ENCODE measurements at regions not wholly inside any gene's neighbourhood (a gene's known extent, or its start where the extent isn't known, plus 50 kb on each side); places are given as distances from the start of the nearest gene placed in this dataset.

DNA sequence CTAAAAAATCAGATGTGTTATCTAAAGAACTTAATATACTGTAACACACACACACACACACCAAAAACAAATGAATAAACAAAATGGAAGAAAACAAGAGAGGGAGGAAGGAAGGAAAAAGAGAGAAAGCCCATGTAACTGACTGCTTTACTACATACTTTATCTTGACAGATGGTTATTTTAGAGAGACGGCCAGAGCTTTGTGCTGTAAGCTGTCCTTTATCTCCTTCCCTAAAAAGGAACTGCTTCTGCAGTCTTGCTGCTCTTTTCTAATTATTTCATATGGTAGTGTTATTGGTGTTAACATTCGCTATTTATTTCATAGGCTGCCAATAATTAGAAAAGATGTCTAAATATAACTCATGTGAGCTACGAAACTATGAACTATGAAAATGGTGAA is 1384.6 kb downstream of the MRPL39 start:
- TF ChIP-seq, protein P1, sequence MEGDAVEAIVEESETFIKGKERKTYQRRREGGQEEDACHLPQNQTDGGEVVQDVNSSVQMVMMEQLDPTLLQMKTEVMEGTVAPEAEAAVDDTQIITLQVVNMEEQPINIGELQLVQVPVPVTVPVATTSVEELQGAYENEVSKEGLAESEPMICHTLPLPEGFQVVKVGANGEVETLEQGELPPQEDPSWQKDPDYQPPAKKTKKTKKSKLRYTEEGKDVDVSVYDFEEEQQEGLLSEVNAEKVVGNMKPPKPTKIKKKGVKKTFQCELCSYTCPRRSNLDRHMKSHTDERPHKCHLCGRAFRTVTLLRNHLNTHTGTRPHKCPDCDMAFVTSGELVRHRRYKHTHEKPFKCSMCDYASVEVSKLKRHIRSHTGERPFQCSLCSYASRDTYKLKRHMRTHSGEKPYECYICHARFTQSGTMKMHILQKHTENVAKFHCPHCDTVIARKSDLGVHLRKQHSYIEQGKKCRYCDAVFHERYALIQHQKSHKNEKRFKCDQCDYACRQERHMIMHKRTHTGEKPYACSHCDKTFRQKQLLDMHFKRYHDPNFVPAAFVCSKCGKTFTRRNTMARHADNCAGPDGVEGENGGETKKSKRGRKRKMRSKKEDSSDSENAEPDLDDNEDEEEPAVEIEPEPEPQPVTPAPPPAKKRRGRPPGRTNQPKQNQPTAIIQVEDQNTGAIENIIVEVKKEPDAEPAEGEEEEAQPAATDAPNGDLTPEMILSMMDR (conservative IDR thresholded peaks at IDR 0.05; ENCODE audit: low read length) = no peak
- TF ChIP-seq EZH2phosphoT487 (IDR thresholded peaks at IDR 0.05; ENCODE audit: borderline replicate concordance) = no peak

Measured in Loucy (cell line).